ENCODE measurements at regions not wholly inside any gene's neighbourhood (a gene's known extent, or its start where the extent isn't known, plus 50 kb on each side); places are given as distances from the start of the nearest gene placed in this dataset.

DNA sequence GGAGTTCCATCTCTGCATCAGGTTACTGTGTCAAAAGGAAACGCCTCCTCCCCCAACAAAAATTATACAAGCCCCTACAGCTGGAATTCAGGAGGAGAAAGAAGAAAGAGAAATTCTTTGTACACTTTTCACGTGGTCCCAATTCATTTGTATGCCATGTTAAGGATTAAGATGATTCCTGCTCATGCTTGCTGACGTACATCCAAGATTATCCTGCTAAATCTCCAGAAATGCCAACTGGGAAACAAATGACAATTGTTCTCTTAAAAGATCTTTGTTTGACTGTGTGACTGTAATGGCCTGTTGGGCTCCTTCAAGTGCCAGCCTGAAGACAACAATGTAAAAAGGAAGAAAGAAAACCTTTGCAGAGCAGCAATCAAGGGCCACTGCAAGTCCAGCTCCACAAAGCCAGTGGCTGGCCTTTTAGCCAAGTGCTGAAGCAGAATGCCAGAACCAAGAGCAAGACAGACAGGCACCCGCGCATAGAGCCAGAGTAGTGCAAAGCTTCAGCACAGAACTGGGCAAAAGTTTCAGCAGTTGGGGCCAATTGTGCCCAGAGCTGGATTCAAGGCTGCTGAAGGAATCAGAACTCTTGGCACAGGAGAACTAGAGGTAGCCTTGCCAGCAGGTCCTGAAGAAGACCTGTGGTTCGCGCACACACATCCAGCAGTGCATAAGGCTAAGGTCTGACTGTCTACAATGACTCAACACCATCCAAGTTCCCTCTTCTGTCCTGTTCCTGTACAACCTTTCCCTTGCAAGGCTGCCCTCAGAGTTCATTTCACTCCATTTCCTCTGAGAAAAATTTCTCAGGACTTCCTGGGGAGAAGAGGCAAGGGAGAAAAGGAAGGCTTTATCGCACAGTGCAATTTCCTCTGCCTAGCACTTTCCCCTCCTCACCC is 209.7 kb upstream of the BMP4 start:
- TF ChIP-seq POLR2AphosphoS5 (IDR thresholded peaks at IDR 0.05) (no peak), POLR2A (IDR thresholded peaks at IDR 0.05) (no peak)
- TF ChIP-seq, protein P1, sequence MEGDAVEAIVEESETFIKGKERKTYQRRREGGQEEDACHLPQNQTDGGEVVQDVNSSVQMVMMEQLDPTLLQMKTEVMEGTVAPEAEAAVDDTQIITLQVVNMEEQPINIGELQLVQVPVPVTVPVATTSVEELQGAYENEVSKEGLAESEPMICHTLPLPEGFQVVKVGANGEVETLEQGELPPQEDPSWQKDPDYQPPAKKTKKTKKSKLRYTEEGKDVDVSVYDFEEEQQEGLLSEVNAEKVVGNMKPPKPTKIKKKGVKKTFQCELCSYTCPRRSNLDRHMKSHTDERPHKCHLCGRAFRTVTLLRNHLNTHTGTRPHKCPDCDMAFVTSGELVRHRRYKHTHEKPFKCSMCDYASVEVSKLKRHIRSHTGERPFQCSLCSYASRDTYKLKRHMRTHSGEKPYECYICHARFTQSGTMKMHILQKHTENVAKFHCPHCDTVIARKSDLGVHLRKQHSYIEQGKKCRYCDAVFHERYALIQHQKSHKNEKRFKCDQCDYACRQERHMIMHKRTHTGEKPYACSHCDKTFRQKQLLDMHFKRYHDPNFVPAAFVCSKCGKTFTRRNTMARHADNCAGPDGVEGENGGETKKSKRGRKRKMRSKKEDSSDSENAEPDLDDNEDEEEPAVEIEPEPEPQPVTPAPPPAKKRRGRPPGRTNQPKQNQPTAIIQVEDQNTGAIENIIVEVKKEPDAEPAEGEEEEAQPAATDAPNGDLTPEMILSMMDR (IDR thresholded peaks at IDR 0.05): no peak
